Stimulated activated CD8-positive, alpha-beta memory T cell treated with anti-CD3 and anti-CD28 coated beads, Interleukin-15, amount 100 ng/mL, for 48 hours (primary cell): ENCODE measurements at regions not wholly inside any gene's neighbourhood (a gene's known extent, or its start where the extent isn't known, plus 50 kb on each side); places are given as distances from the start of the nearest gene placed in this dataset.

Source experiments
- DNase-seq, 2 donors: peaks; one replicate each; pipeline ENCODE4 v3.0.0-alpha.2; 2020; ENCODE audit warnings: low read depth in 2 of 2

- no peak for DNase-seq
Observed at GRCh38 chrX:39140581-39140980, 339.3 kb downstream of the MID1IP1 start.

- DNase-seq: no peak
Observed at GRCh38 chrX:39144323-39144722, 343.1 kb downstream of the MID1IP1 start.

GRCh38 chrX:39144956-39145355 lies 343.7 kb downstream of the MID1IP1 start:
- no peak for DNase-seq

- DNase-seq: no peak
Observed at GRCh38 chrX:39145859-39146258, 344.6 kb downstream of the MID1IP1 start.

GRCh38 chrX:39149761-39150160 lies 348.5 kb downstream of the MID1IP1 start:
- DNase-seq: peak in 1 of 2 donors; percentile 30

GRCh38 chrX:39150220-39150619 lies 349.0 kb downstream of the MID1IP1 start:
- no peak for DNase-seq

- DNase-seq: no peak
Observed at GRCh38 chrX:39150621-39151020, 349.4 kb downstream of the MID1IP1 start.

- no peak for DNase-seq
Observed at GRCh38 chrX:39152106-39152649, 350.9 kb downstream of the MID1IP1 start.

GRCh38 chrX:39156051-39156450 lies 354.8 kb downstream of the MID1IP1 start:
- DNase-seq: no peak

GRCh38 chrX:39157006-39157405 lies 355.7 kb downstream of the MID1IP1 start:
- no peak for DNase-seq

- DNase-seq: no peak
Observed at GRCh38 chrX:39157796-39158195, 356.5 kb downstream of the MID1IP1 start.

GRCh38 chrX:39158801-39159657 lies 357.8 kb downstream of the MID1IP1 start:
- DNase-seq: no peak

GRCh38 chrX:39159921-39160507 lies 358.8 kb downstream of the MID1IP1 start:
- no peak for DNase-seq

GRCh38 chrX:39161611-39162255 lies 360.5 kb downstream of the MID1IP1 start:
- no peak for DNase-seq

GRCh38 chrX:39162322-39162735 lies 361.1 kb downstream of the MID1IP1 start:
- DNase-seq: peak; percentile 30 to 41

- peak in 1 of 2 donors; percentile 40 for DNase-seq
Observed at GRCh38 chrX:39163581-39164126, 362.4 kb downstream of the MID1IP1 start.

GRCh38 chrX:39164212-39164611 lies 363.0 kb downstream of the MID1IP1 start:
- DNase-seq: no peak

- no peak for DNase-seq
Observed at GRCh38 chrX:39165185-39165584, 363.9 kb downstream of the MID1IP1 start.

GRCh38 chrX:39165773-39166172 lies 364.5 kb downstream of the MID1IP1 start:
- no peak for DNase-seq

- no peak for DNase-seq
Observed at GRCh38 chrX:39167791-39168190, 366.5 kb downstream of the MID1IP1 start.

GRCh38 chrX:39168609-39169008 lies 367.4 kb downstream of the MID1IP1 start:
- no peak for DNase-seq

GRCh38 chrX:39169976-39170375 lies 368.7 kb downstream of the MID1IP1 start:
- no peak for DNase-seq
